ENCODE measurements at regions not wholly inside any gene's neighbourhood (a gene's known extent, or its start where the extent isn't known, plus 50 kb on each side); places are given as distances from the start of the nearest gene placed in this dataset.
"Not testable (repeated sequence)": the region's sequence is repeated elsewhere in the genome, so short reads cannot be mapped to it uniquely, and the experiment has no call there.

GRCh38 chr1:121494796-121495195 is 310.0 kb downstream of the SRGAP2C start:
- not testable (repeated sequence) for H3K4me3 ChIP-seq (ENCODE audit: low read length); H3K4me1 ChIP-seq (ENCODE audit: insufficient read depth, low read length); H3K27me3 ChIP-seq (ENCODE audit: insufficient read depth, low read length); H3K9me3 ChIP-seq (ENCODE audit: low read depth, low read length)

GRCh38 chr1:121511455-121511854 is 326.7 kb downstream of the SRGAP2C start:
- H3K4me3 ChIP-seq (ENCODE audit: low read length); H3K27me3 ChIP-seq (ENCODE audit: insufficient read depth, low read length): not testable (repeated sequence)
- Histone ChIP-seq H3K9me3 (ENCODE audit: low read depth, low read length) (peaks cover 15% of the 10 kb centered on the region), H3K4me1 (ENCODE audit: insufficient read depth, low read length) (peaks cover 28% of the 10 kb centered on the region)

- not testable (repeated sequence) for H3K27me3 ChIP-seq (ENCODE audit: insufficient read depth, low read length); H3K4me3 ChIP-seq (ENCODE audit: low read length)
- Histone ChIP-seq H3K9me3 (ENCODE audit: low read depth, low read length) (peaks cover 15% of the 10 kb centered on the region), H3K4me1 (ENCODE audit: insufficient read depth, low read length) (peaks cover 32% of the 10 kb centered on the region)
These were observed 327.1 kb downstream of the SRGAP2C start for GRCh38 chr1:121511876-121512275.

GRCh38 chr1:121515235-121515634 is 330.5 kb downstream of the SRGAP2C start:
- H3K27me3 ChIP-seq (ENCODE audit: insufficient read depth, low read length), result no peaks in the 10 kb centered on the region
- peaks cover 56% of the 10 kb centered on the region for H3K4me1 ChIP-seq (ENCODE audit: insufficient read depth, low read length)

GRCh38 chr1:121516234-121516967 is 331.6 kb downstream of the SRGAP2C start:
- peak overlapping the region; percentile 2 for H3K4me3 ChIP-seq (ENCODE audit: low read length)
- no peaks in the 10 kb centered on the region for H3K9me3 ChIP-seq (ENCODE audit: low read depth, low read length)
- H3K4me1 ChIP-seq (ENCODE audit: insufficient read depth, low read length), result peaks cover 56% of the 10 kb centered on the region
- no peaks in the 10 kb centered on the region for H3K27me3 ChIP-seq (ENCODE audit: insufficient read depth, low read length)

More at GRCh38 chr1:121515235-121515634, 330.5 kb downstream of the SRGAP2C start:
- Histone ChIP-seq H3K4me3 (ENCODE audit: low read length) (no peak overlapping the region), H3K9me3 (ENCODE audit: low read depth, low read length) (no peaks in the 10 kb centered on the region)

GRCh38 chr1:121517586-121518230 is 332.9 kb downstream of the SRGAP2C start:
- Histone ChIP-seq H3K9me3 (ENCODE audit: low read depth, low read length) (no peaks in the 10 kb centered on the region), H3K4me1 (ENCODE audit: insufficient read depth, low read length) (peaks cover 44% of the 10 kb centered on the region), H3K4me3 (ENCODE audit: low read length) (no peak overlapping the region), H3K27me3 (ENCODE audit: insufficient read depth, low read length) (no peaks in the 10 kb centered on the region)

GRCh38 chr1:121518726-121519041 is 333.9 kb downstream of the SRGAP2C start:
- Histone ChIP-seq H3K4me3 (ENCODE audit: low read length) (peak overlapping the region; percentile 64), H3K4me1 (ENCODE audit: insufficient read depth, low read length) (peaks cover 41% of the 10 kb centered on the region), H3K27me3 (ENCODE audit: insufficient read depth, low read length) (no peaks in the 10 kb centered on the region), H3K9me3 (ENCODE audit: low read depth, low read length) (no peaks in the 10 kb centered on the region)

- peaks cover 41% of the 10 kb centered on the region for H3K4me1 ChIP-seq (ENCODE audit: insufficient read depth, low read length)
- H3K27me3 ChIP-seq (ENCODE audit: insufficient read depth, low read length), result no peaks in the 10 kb centered on the region
- peak overlapping the region; percentile 64 for H3K4me3 ChIP-seq (ENCODE audit: low read length)
- H3K9me3 ChIP-seq (ENCODE audit: low read depth, low read length), result no peaks in the 10 kb centered on the region
These were observed 334.4 kb downstream of the SRGAP2C start for GRCh38 chr1:121519042-121519755.

GRCh38 chr1:121519756-121520286 is 335.0 kb downstream of the SRGAP2C start:
- not testable (repeated sequence) for H3K27me3 ChIP-seq (ENCODE audit: insufficient read depth, low read length); H3K9me3 ChIP-seq (ENCODE audit: low read depth, low read length)
- H3K4me1 ChIP-seq (ENCODE audit: insufficient read depth, low read length), result peaks cover 41% of the 10 kb centered on the region
- peak overlapping the region; percentile 64 for H3K4me3 ChIP-seq (ENCODE audit: low read length)

- H3K9me3 ChIP-seq (ENCODE audit: low read depth, low read length), result no peaks in the 10 kb centered on the region
- H3K4me3 ChIP-seq (ENCODE audit: low read length), result no peak overlapping the region
- H3K27me3 ChIP-seq (ENCODE audit: insufficient read depth, low read length), result no peaks in the 10 kb centered on the region
- peaks cover 20% of the 10 kb centered on the region for H3K4me1 ChIP-seq (ENCODE audit: insufficient read depth, low read length)
These were observed 337.4 kb downstream of the SRGAP2C start for GRCh38 chr1:121522061-121522759.

GRCh38 chr1:121523112-121523511 is 338.3 kb downstream of the SRGAP2C start:
- not testable (repeated sequence) for H3K9me3 ChIP-seq (ENCODE audit: low read depth, low read length); H3K27me3 ChIP-seq (ENCODE audit: insufficient read depth, low read length); H3K4me3 ChIP-seq (ENCODE audit: low read length)
- peaks cover 14% of the 10 kb centered on the region for H3K4me1 ChIP-seq (ENCODE audit: insufficient read depth, low read length)

- no peaks in the 10 kb centered on the region for H3K9me3 ChIP-seq (ENCODE audit: low read depth, low read length)
- no peak overlapping the region for H3K4me3 ChIP-seq (ENCODE audit: low read length)
- no peaks in the 10 kb centered on the region for H3K27me3 ChIP-seq (ENCODE audit: insufficient read depth, low read length)
- peaks cover 11% of the 10 kb centered on the region for H3K4me1 ChIP-seq (ENCODE audit: insufficient read depth, low read length)
These were observed 340.6 kb downstream of the SRGAP2C start for GRCh38 chr1:121525355-121525754.

GRCh38 chr1:121528958-121529357 is 344.2 kb downstream of the SRGAP2C start:
- not testable (repeated sequence) for H3K27me3 ChIP-seq (ENCODE audit: insufficient read depth, low read length); H3K4me3 ChIP-seq (ENCODE audit: low read length); H3K9me3 ChIP-seq (ENCODE audit: low read depth, low read length)
- H3K4me1 ChIP-seq (ENCODE audit: insufficient read depth, low read length), result peaks cover 11% of the 10 kb centered on the region

GRCh38 chr1:121530026-121530425 is 345.3 kb downstream of the SRGAP2C start:
- H3K27me3 ChIP-seq (ENCODE audit: insufficient read depth, low read length); H3K9me3 ChIP-seq (ENCODE audit: low read depth, low read length); H3K4me3 ChIP-seq (ENCODE audit: low read length): not testable (repeated sequence)
- peaks cover 11% of the 10 kb centered on the region for H3K4me1 ChIP-seq (ENCODE audit: insufficient read depth, low read length)

- not testable (repeated sequence) for H3K9me3 ChIP-seq (ENCODE audit: low read depth, low read length); H3K4me3 ChIP-seq (ENCODE audit: low read length); H3K27me3 ChIP-seq (ENCODE audit: insufficient read depth, low read length)
- peaks cover 11% of the 10 kb centered on the region for H3K4me1 ChIP-seq (ENCODE audit: insufficient read depth, low read length)
These were observed 347.0 kb downstream of the SRGAP2C start for GRCh38 chr1:121531747-121532146.
